Central memory CD8-positive, alpha-beta T cell (primary cell): ENCODE measurements at regions not wholly inside any gene's neighbourhood (a gene's known extent, or its start where the extent isn't known, plus 50 kb on each side); places are given as distances from the start of the nearest gene placed in this dataset.

Experiments used
- ATAC-seq: fragments of 150-1000 bp; cut with Tn5 transposase; replicated peaks from 2 replicates; pipeline ENCODE4 v1.10.0; 2022; ENCODE audit warnings: mild to moderate bottlenecking, moderate FRiP score, moderate number of reproducible peaks; ENCODE audit not compliant: poor library complexity, severe bottlenecking; ENCODE audit errors: extremely low read depth
- DNase-seq, 2 donors: peaks; one replicate each; pipeline ENCODE4 v3.0.0; 2021; ENCODE audit warnings: low spot score in 2 of 2
- H3K27ac Mint-ChIP-seq: one replicate; pipeline ENCODE4 v1.8.0; 2022; ENCODE audit warnings: low read depth, mild to moderate bottlenecking, moderate library complexity, mixed read lengths
- H3K27me3 Mint-ChIP-seq: one replicate; pipeline ENCODE4 v1.8.0; 2022; ENCODE audit warnings: mixed read lengths
- H3K36me3 Mint-ChIP-seq: one replicate; pipeline ENCODE4 v1.8.0; 2022; ENCODE audit warnings: mild to moderate bottlenecking, moderate library complexity, mixed read lengths; ENCODE audit not compliant: insufficient read depth
- H3K4me1 Mint-ChIP-seq: one replicate; pipeline ENCODE4 v1.8.0; 2022; ENCODE audit warnings: mixed read lengths
- H3K4me3 Mint-ChIP-seq: one replicate; pipeline ENCODE4 v1.8.0; 2022; ENCODE audit warnings: mild to moderate bottlenecking, moderate library complexity, mixed read lengths
- H3K9me3 Mint-ChIP-seq: one replicate; pipeline ENCODE4 v1.8.0; 2022; ENCODE audit warnings: mixed read lengths

- Mint-ChIP-seq H3K36me3 (no peaks in the 10 kb centered on the region), H3K4me3 (no peak overlapping the region), H3K9me3 (peaks cover 18% of the 10 kb centered on the region), H3K27me3 (no peaks in the 10 kb centered on the region), H3K27ac (no peak overlapping the region), H3K4me1 (no peaks in the 10 kb centered on the region)
- ATAC-seq (no peak), DNase-seq (no peak)
Observed at GRCh38 chr13:37270226-37271001, 164.9 kb upstream of the CSNK1A1L start.

GRCh38 chr13:37263871-37264270, 158.4 kb upstream of the CSNK1A1L start:
- no peaks in the 10 kb centered on the region for H3K27me3 Mint-ChIP-seq
- no peaks in the 10 kb centered on the region for H3K4me1 Mint-ChIP-seq
- H3K4me3 Mint-ChIP-seq, result no peak overlapping the region
- peaks cover 34% of the 10 kb centered on the region for H3K9me3 Mint-ChIP-seq
- peaks cover 2% of the 10 kb centered on the region for H3K36me3 Mint-ChIP-seq
- no peak overlapping the region for H3K27ac Mint-ChIP-seq
- ATAC-seq, result no peak
- no peak for DNase-seq

- DNase-seq, result no peak
- no peaks in the 10 kb centered on the region for H3K36me3 Mint-ChIP-seq
- no peak for ATAC-seq
- no peak overlapping the region for H3K4me3 Mint-ChIP-seq
- H3K27ac Mint-ChIP-seq, result no peak overlapping the region
- H3K4me1 Mint-ChIP-seq, result no peaks in the 10 kb centered on the region
- peaks cover 23% of the 10 kb centered on the region for H3K9me3 Mint-ChIP-seq
- no peaks in the 10 kb centered on the region for H3K27me3 Mint-ChIP-seq
Observed at GRCh38 chr13:37257706-37258105, 152.2 kb upstream of the CSNK1A1L start.

- no peak overlapping the region for H3K27ac Mint-ChIP-seq
- DNase-seq, result no peak
- peaks cover 23% of the 10 kb centered on the region for H3K9me3 Mint-ChIP-seq
- ATAC-seq, result no peak
- H3K36me3 Mint-ChIP-seq, result no peaks in the 10 kb centered on the region
- H3K4me1 Mint-ChIP-seq, result no peaks in the 10 kb centered on the region
- H3K4me3 Mint-ChIP-seq, result no peak overlapping the region
- H3K27me3 Mint-ChIP-seq, result no peaks in the 10 kb centered on the region
Observed at GRCh38 chr13:37257051-37257450, 151.6 kb upstream of the CSNK1A1L start.

- no peak overlapping the region for H3K4me3 Mint-ChIP-seq
- peaks cover 7% of the 10 kb centered on the region for H3K9me3 Mint-ChIP-seq
- no peak for DNase-seq
- no peak overlapping the region for H3K27ac Mint-ChIP-seq
- no peaks in the 10 kb centered on the region for H3K27me3 Mint-ChIP-seq
- ATAC-seq, result no peak
- H3K4me1 Mint-ChIP-seq, result no peaks in the 10 kb centered on the region
- H3K36me3 Mint-ChIP-seq, result no peaks in the 10 kb centered on the region
Observed at GRCh38 chr13:37241786-37242185, 136.3 kb upstream of the CSNK1A1L start.

GRCh38 chr13:37230346-37230745, 124.9 kb upstream of the CSNK1A1L start:
- H3K27ac Mint-ChIP-seq, result no peak overlapping the region
- H3K9me3 Mint-ChIP-seq, result peaks cover 12% of the 10 kb centered on the region
- ATAC-seq (no peak), DNase-seq (no peak)
- no peak overlapping the region for H3K4me3 Mint-ChIP-seq
- H3K27me3 Mint-ChIP-seq, result no peaks in the 10 kb centered on the region
- no peaks in the 10 kb centered on the region for H3K36me3 Mint-ChIP-seq
- H3K4me1 Mint-ChIP-seq, result no peaks in the 10 kb centered on the region

GRCh38 chr13:37229931-37230330, 124.5 kb upstream of the CSNK1A1L start:
- Mint-ChIP-seq H3K4me1 (no peaks in the 10 kb centered on the region), H3K36me3 (no peaks in the 10 kb centered on the region)
- ATAC-seq, result no peak

GRCh38 chr13:37226971-37227370, 121.5 kb upstream of the CSNK1A1L start:
- Mint-ChIP-seq H3K9me3 (peaks cover 26% of the 10 kb centered on the region), H3K27me3 (no peaks in the 10 kb centered on the region), H3K4me1 (no peaks in the 10 kb centered on the region), H3K4me3 (no peak overlapping the region), H3K27ac (no peak overlapping the region), H3K36me3 (no peaks in the 10 kb centered on the region)
- DNase-seq (no peak), ATAC-seq (no peak)

More at GRCh38 chr13:37229931-37230330, 124.5 kb upstream of the CSNK1A1L start:
- Mint-ChIP-seq H3K27me3 (no peaks in the 10 kb centered on the region), H3K27ac (no peak overlapping the region), H3K4me3 (no peak overlapping the region), H3K9me3 (peaks cover 12% of the 10 kb centered on the region)
- DNase-seq, result no peak

GRCh38 chr13:37225414-37226070, 120.1 kb upstream of the CSNK1A1L start:
- no peak for ATAC-seq
- Mint-ChIP-seq H3K27ac (no peak overlapping the region), H3K4me3 (no peak overlapping the region), H3K4me1 (no peaks in the 10 kb centered on the region), H3K36me3 (no peaks in the 10 kb centered on the region), H3K9me3 (peaks cover 28% of the 10 kb centered on the region), H3K27me3 (no peaks in the 10 kb centered on the region)
- DNase-seq, result no peak

GRCh38 chr13:37216331-37216730, 110.9 kb upstream of the CSNK1A1L start:
- no peaks in the 10 kb centered on the region for H3K9me3 Mint-ChIP-seq
- H3K4me3 Mint-ChIP-seq, result no peak overlapping the region
- no peaks in the 10 kb centered on the region for H3K27me3 Mint-ChIP-seq
- no peak overlapping the region for H3K27ac Mint-ChIP-seq
- H3K4me1 Mint-ChIP-seq, result no peaks in the 10 kb centered on the region
- ATAC-seq (no peak), DNase-seq (no peak)
- peaks cover 2% of the 10 kb centered on the region for H3K36me3 Mint-ChIP-seq

- Mint-ChIP-seq H3K27me3 (no peaks in the 10 kb centered on the region), H3K4me3 (no peak overlapping the region)
Observed at GRCh38 chr13:37212826-37213225, 107.4 kb upstream of the CSNK1A1L start.

GRCh38 chr13:37211487-37211886, 106.0 kb upstream of the CSNK1A1L start:
- H3K27me3 Mint-ChIP-seq, result no peaks in the 10 kb centered on the region
- DNase-seq (no peak), ATAC-seq (no peak)
- H3K27ac Mint-ChIP-seq, result no peak overlapping the region
- H3K4me1 Mint-ChIP-seq, result no peaks in the 10 kb centered on the region
- H3K36me3 Mint-ChIP-seq, result peaks cover 2% of the 10 kb centered on the region
- H3K9me3 Mint-ChIP-seq, result no peaks in the 10 kb centered on the region
- no peak overlapping the region for H3K4me3 Mint-ChIP-seq

More at GRCh38 chr13:37212826-37213225, 107.4 kb upstream of the CSNK1A1L start:
- Mint-ChIP-seq H3K9me3 (no peaks in the 10 kb centered on the region), H3K4me1 (no peaks in the 10 kb centered on the region), H3K36me3 (peaks cover 2% of the 10 kb centered on the region), H3K27ac (no peak overlapping the region)
- ATAC-seq, result no peak
- DNase-seq, result no peak
